Neural cell (in vitro differentiated cells): ENCODE measurements at regions not wholly inside any gene's neighbourhood (a gene's known extent, or its start where the extent isn't known, plus 50 kb on each side); places are given as distances from the start of the nearest gene placed in this dataset.

Experiments
- H2AFZ ChIP-seq: fragments of 200-600, 300-800 bp; sonication (generic), shearing (Covaris generic); 2 replicates; pipeline ENCODE4 v1.6.0; 2014; ENCODE audit warnings: low read depth, mild to moderate bottlenecking, antibody characterized with exemption, low read length, moderate library complexity
- H3F3A ChIP-seq: fragments of 200-600 bp; shearing (Covaris generic); 2 replicates; pipeline ENCODE4 v1.6.1; 2016; ENCODE audit warnings: mild to moderate bottlenecking, moderate library complexity, mixed read lengths, antibody characterized with exemption, low read length; ENCODE audit not compliant: insufficient read depth, poor library complexity, severe bottlenecking
- H3K27ac ChIP-seq: fragments of 200-600, 300-800 bp; sonication (generic), shearing (Covaris generic); 2 replicates; pipeline ENCODE4 v1.5.1; 2014; ENCODE audit warnings: mild to moderate bottlenecking, low read length, moderate library complexity
- H3K27me3 ChIP-seq: fragments of 300-800, 200-600 bp; sonication (generic), shearing (Covaris generic); 2 replicates; pipeline ENCODE4 v1.6.0; 2014; ENCODE audit warnings: mild to moderate bottlenecking, low read depth, low read length, moderate library complexity; ENCODE audit not compliant: insufficient read depth
- H3K36me3 ChIP-seq: fragments of 300-800, 200-600 bp; sonication (generic), shearing (Covaris generic); 2 replicates; pipeline ENCODE4 v1.5.1; 2014; ENCODE audit warnings: mild to moderate bottlenecking, antibody characterized with exemption, low read length, moderate library complexity; ENCODE audit not compliant: insufficient read depth
- H3K4me2 ChIP-seq: fragments of 300-800, 200-600 bp; sonication (generic), shearing (Covaris generic); 2 replicates; pipeline ENCODE4 v1.6.0; 2014; ENCODE audit warnings: mild to moderate bottlenecking, low read length
- H3K4me3 ChIP-seq: fragments of 300-800, 200-600 bp; sonication (generic), shearing (Covaris generic); 2 replicates; pipeline ENCODE4 v1.5.1; 2014; ENCODE audit warnings: mild to moderate bottlenecking, low read length, moderate library complexity
- H3K79me2 ChIP-seq: fragments of 200-600 bp; shearing (Covaris generic); replicated peaks from 2 replicates; pipeline ENCODE4 v1.6.0; 2014; ENCODE audit warnings: mild to moderate bottlenecking, low read length, moderate library complexity; ENCODE audit not compliant: insufficient read depth
- H3K9ac ChIP-seq: fragments of 300-800, 200-600 bp; sonication (generic), shearing (Covaris generic); 2 replicates; pipeline ENCODE4 v1.6.1; 2016; ENCODE audit warnings: mild to moderate bottlenecking, low read length, mixed read lengths
- H3K9me2 ChIP-seq: fragments of 200-600 bp; shearing (Covaris generic); 2 replicates; pipeline ENCODE4 v1.6.1; 2016; ENCODE audit warnings: mild to moderate bottlenecking, low read length, mixed read lengths; ENCODE audit not compliant: insufficient read depth
- H3K9me3 ChIP-seq: fragments of 200-600, 300-800 bp; sonication (generic), shearing (Covaris generic); 2 replicates; pipeline ENCODE4 v1.6.1; 2016; ENCODE audit warnings: mild to moderate bottlenecking, mixed run types, low read length, moderate library complexity, mixed read lengths
- H4K20me1 ChIP-seq: fragments of 200-600 bp; shearing (Covaris generic); 2 replicates; pipeline ENCODE4 v1.6.1; 2016; ENCODE audit warnings: mild to moderate bottlenecking, mixed run types; ENCODE audit not compliant: insufficient read depth
- CTCF ChIP-seq: fragments of 450-650 bp; IDR thresholded peaks from 2 replicates; pipeline ENCODE4 v1.5.1; 2014; ENCODE audit warnings: antibody characterized with exemption, mild to moderate bottlenecking, moderate library complexity; ENCODE audit not compliant: poor library complexity, severe bottlenecking
- EP300 ChIP-seq: fragments of 450-650 bp; conservative IDR thresholded peaks from 2 replicates; pipeline ENCODE4 v1.6.1; 2014; ENCODE audit warnings: antibody characterized with exemption, mild to moderate bottlenecking, moderate library complexity; ENCODE audit not compliant: poor library complexity, severe bottlenecking
- EZH2 ChIP-seq: fragments of 200-600, 300-800 bp; shearing (Covaris generic), sonication (generic); IDR thresholded peaks from 2 replicates; pipeline ENCODE4 v1.6.1; 2014; ENCODE audit warnings: antibody characterized with exemption, low read length, borderline replicate concordance, mild to moderate bottlenecking; ENCODE audit not compliant: insufficient read depth, poor library complexity, severe bottlenecking
- MXI1 ChIP-seq: fragments of 450-650 bp; conservative IDR thresholded peaks from 2 replicates; pipeline ENCODE4 v1.6.1; 2014; ENCODE audit warnings: antibody characterized with exemption, mild to moderate bottlenecking; ENCODE audit not compliant: poor library complexity, severe bottlenecking
- POLR2AphosphoS5 ChIP-seq: IDR thresholded peaks from 2 replicates; pipeline ENCODE4 v1.6.1; 2012
- RAD21 ChIP-seq: fragments of 450-650 bp; conservative IDR thresholded peaks from 2 replicates; pipeline ENCODE4 v1.6.1; 2014; ENCODE audit warnings: antibody characterized with exemption, mild to moderate bottlenecking, moderate library complexity
- REST ChIP-seq: IDR thresholded peaks from 2 replicates; pipeline ENCODE4 v1.6.1; 2012; ENCODE audit warnings: borderline replicate concordance
- SMC3 ChIP-seq: fragments of 450-650 bp; conservative IDR thresholded peaks from 2 replicates; pipeline ENCODE4 v1.6.1; 2014; ENCODE audit warnings: antibody characterized with exemption, mild to moderate bottlenecking, moderate library complexity; ENCODE audit not compliant: poor library complexity
- TAF1 ChIP-seq: IDR thresholded peaks from 2 replicates; pipeline ENCODE4 v1.6.1; 2012; ENCODE audit warnings: low read depth

GRCh38 chr2:161067846-161068350, 92.3 kb upstream of the TANK start:
- H3K4me3 ChIP-seq, result no peak overlapping the region
- no peak overlapping the region for H3K9ac ChIP-seq
- H3K9me3 ChIP-seq, result no peaks in the 10 kb centered on the region
- H3K9me2 ChIP-seq, result no peaks in the 10 kb centered on the region
- no peak overlapping the region for H3K4me2 ChIP-seq
- no peaks in the 10 kb centered on the region for H4K20me1 ChIP-seq
- no peaks in the 10 kb centered on the region for H3K36me3 ChIP-seq
- no peak overlapping the region for H2AFZ ChIP-seq
- H3K27ac ChIP-seq, result no peak overlapping the region
- TF ChIP-seq REST, result no peak
- TF ChIP-seq TAF1, result no peak
- no peak for TF ChIP-seq POLR2AphosphoS5
- TF ChIP-seq MXI1, result no peak
- TF ChIP-seq CTCF, result no peak
- TF ChIP-seq RAD21, result no peak
- no peaks in the 10 kb centered on the region for H3F3A ChIP-seq
- H3K27me3 ChIP-seq, result no peaks in the 10 kb centered on the region
- no peaks in the 10 kb centered on the region for H3K79me2 ChIP-seq

GRCh38 chr2:161068670-161069069, 91.6 kb upstream of the TANK start:
- H3K4me3 ChIP-seq, result no peak overlapping the region
- no peaks in the 10 kb centered on the region for H3K79me2 ChIP-seq
- H3K27ac ChIP-seq, result no peak overlapping the region
- no peaks in the 10 kb centered on the region for H3F3A ChIP-seq
- no peak overlapping the region for H3K4me2 ChIP-seq
- no peaks in the 10 kb centered on the region for H3K27me3 ChIP-seq
- no peak overlapping the region for H3K9ac ChIP-seq
- H3K9me3 ChIP-seq, result no peaks in the 10 kb centered on the region
- TF ChIP-seq CTCF (no peak), EP300 (no peak), MXI1 (no peak), EZH2 (no peak), REST (no peak), RAD21 (no peak), POLR2AphosphoS5 (no peak), TAF1 (no peak), SMC3 (no peak)
- no peak overlapping the region for H2AFZ ChIP-seq
- no peaks in the 10 kb centered on the region for H3K36me3 ChIP-seq
- no peaks in the 10 kb centered on the region for H4K20me1 ChIP-seq
- H3K9me2 ChIP-seq, result no peaks in the 10 kb centered on the region
